ENCODE measurements at regions not wholly inside any gene's neighbourhood (a gene's known extent, or its start where the extent isn't known, plus 50 kb on each side); places are given as distances from the start of the nearest gene placed in this dataset.

GRCh38 chr3:80734483-80734882, 966.7 kb upstream of the ROBO1 start:
- TF ChIP-seq KLF6 (CRISPR knock-in tag; IDR thresholded peaks at IDR 0.05; ENCODE audit: borderline replicate concordance) (no peak), NBN (IDR thresholded peaks at IDR 0.05; ENCODE audit: low read depth) (no peak), GABPA (tag; conservative IDR thresholded peaks at IDR 0.05; ENCODE audit: low read depth) (no peak)
- TF ChIP-seq, protein P1, sequence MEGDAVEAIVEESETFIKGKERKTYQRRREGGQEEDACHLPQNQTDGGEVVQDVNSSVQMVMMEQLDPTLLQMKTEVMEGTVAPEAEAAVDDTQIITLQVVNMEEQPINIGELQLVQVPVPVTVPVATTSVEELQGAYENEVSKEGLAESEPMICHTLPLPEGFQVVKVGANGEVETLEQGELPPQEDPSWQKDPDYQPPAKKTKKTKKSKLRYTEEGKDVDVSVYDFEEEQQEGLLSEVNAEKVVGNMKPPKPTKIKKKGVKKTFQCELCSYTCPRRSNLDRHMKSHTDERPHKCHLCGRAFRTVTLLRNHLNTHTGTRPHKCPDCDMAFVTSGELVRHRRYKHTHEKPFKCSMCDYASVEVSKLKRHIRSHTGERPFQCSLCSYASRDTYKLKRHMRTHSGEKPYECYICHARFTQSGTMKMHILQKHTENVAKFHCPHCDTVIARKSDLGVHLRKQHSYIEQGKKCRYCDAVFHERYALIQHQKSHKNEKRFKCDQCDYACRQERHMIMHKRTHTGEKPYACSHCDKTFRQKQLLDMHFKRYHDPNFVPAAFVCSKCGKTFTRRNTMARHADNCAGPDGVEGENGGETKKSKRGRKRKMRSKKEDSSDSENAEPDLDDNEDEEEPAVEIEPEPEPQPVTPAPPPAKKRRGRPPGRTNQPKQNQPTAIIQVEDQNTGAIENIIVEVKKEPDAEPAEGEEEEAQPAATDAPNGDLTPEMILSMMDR (IDR thresholded peaks at IDR 0.05 in 2 of 3, conservative IDR thresholded peaks at IDR 0.05 in 1 of 3; ENCODE audit: insufficient read depth in 2 of 3, low read depth in 1 of 3, low read length in 3 of 3) = no peak

Data from K562 (cell line).